HEK293 (cell line): ENCODE measurements at regions not wholly inside any gene's neighbourhood (a gene's known extent, or its start where the extent isn't known, plus 50 kb on each side); places are given as distances from the start of the nearest gene placed in this dataset.

ENCODE experiments used
- CTCF ChIA-PET: fragments of 350-600 bp; formaldehyde crosslinking; extraction: SDS; loops from one replicate; lab custom pipeline; 2021; ENCODE audit warnings: antibody characterized with exemption; lab: Yijun Ruan, JAX
- POLR2A ChIA-PET: fragments of 300-600 bp; formaldehyde crosslinking; extraction: SDS; loops from one replicate; lab custom pipeline; 2020; ENCODE audit warnings: antibody characterized with exemption, inconsistent platforms; lab: Yijun Ruan, JAX
- H3K27ac ChIP-seq: fragments of 200-500 bp; sonication (Bioruptor generic); 2 replicates; pipeline ENCODE4 v1.5.1; 2014; ENCODE audit warnings: low read depth, low read length, control low read depth, inconsistent platforms; ENCODE audit errors: extremely low read depth
- H3K36me3 ChIP-seq, 2 experiments: fragments of 200-500 bp in 1 of 2; sonication (Bioruptor generic) in 1 of 2; 1 replicate in 1 of 2; 2 replicates in 1 of 2; pipeline ENCODE4 v1.5.1; 2014 to 2017; ENCODE audit warnings: inconsistent platforms in 2 of 2, low read length in 2 of 2; ENCODE audit not compliant: control insufficient read depth in 2 of 2, insufficient read depth in 1 of 2
- H3K4me1 ChIP-seq: fragments of 200-500 bp; sonication (Bioruptor generic); 2 replicates; pipeline ENCODE4 v1.5.1; 2014; ENCODE audit warnings: mild to moderate bottlenecking, low read length, inconsistent platforms; ENCODE audit not compliant: control insufficient read depth, insufficient read depth
- H3K4me3 ChIP-seq: 2 replicates; pipeline ENCODE4 v1.5.1; 2011; ENCODE audit warnings: low read depth, mild to moderate bottlenecking, control low read depth, low read length, moderate library complexity
- H3K9me3 ChIP-seq: fragments of 200-500 bp; sonication (Bioruptor generic); 2 replicates; pipeline ENCODE4 v1.5.1; 2014; ENCODE audit warnings: low read depth, low read length, inconsistent platforms; ENCODE audit not compliant: control insufficient read depth, insufficient read depth
- GLI4 ChIP-seq: fragments of 450-650 bp; formaldehyde crosslinking; IDR thresholded peaks from 2 replicates; pipeline ENCODE4 v1.5.1; 2016; ENCODE audit warnings: missing biosample characterization, missing genetic modification characterization
- KLF1 ChIP-seq: fragments of 450-650 bp; formaldehyde crosslinking; IDR thresholded peaks from 2 replicates; pipeline ENCODE4 v1.5.1; 2016; ENCODE audit warnings: missing biosample characterization, missing genetic modification characterization
- PRDM4 ChIP-seq: fragments of 450-650 bp; formaldehyde crosslinking; IDR thresholded peaks from 2 replicates; pipeline ENCODE4 v1.5.1; 2017; ENCODE audit warnings: missing biosample characterization, missing genetic modification characterization
- SCRT1 ChIP-seq: fragments of 450-650 bp; formaldehyde crosslinking; IDR thresholded peaks from 2 replicates; pipeline ENCODE4 v1.5.1; 2016; ENCODE audit warnings: missing biosample characterization, missing genetic modification characterization, borderline replicate concordance
- TSHZ1 ChIP-seq: fragments of 450-650 bp; formaldehyde crosslinking; IDR thresholded peaks from 2 replicates; pipeline ENCODE4 v1.5.1; 2016; ENCODE audit warnings: missing biosample characterization, missing genetic modification characterization, borderline replicate concordance
- ZBTB11 ChIP-seq: fragments of 450-650 bp; formaldehyde crosslinking; conservative IDR thresholded peaks from 2 replicates; pipeline ENCODE4 v1.5.1; 2016; ENCODE audit warnings: low read depth, missing biosample characterization, missing genetic modification characterization
- ZNF114 ChIP-seq: fragments of 450-650 bp; formaldehyde crosslinking; IDR thresholded peaks from 2 replicates; pipeline ENCODE4 v1.5.0; 2017; ENCODE audit warnings: missing biosample characterization, missing genetic modification characterization
- ZNF140 ChIP-seq: fragments of 450-650 bp; formaldehyde crosslinking; IDR thresholded peaks from 2 replicates; pipeline ENCODE4 v1.5.1; 2016; ENCODE audit warnings: missing biosample characterization, missing genetic modification characterization
- ZNF169 ChIP-seq: fragments of 450-650 bp; formaldehyde crosslinking; IDR thresholded peaks from 2 replicates; pipeline ENCODE4 v1.5.1; 2016; ENCODE audit warnings: missing biosample characterization, missing genetic modification characterization
- ZNF175 ChIP-seq: fragments of 450-650 bp; formaldehyde crosslinking; IDR thresholded peaks from 2 replicates; pipeline ENCODE4 v1.5.1; 2016; ENCODE audit warnings: missing biosample characterization, missing genetic modification characterization
- ZNF18 ChIP-seq: fragments of 450-650 bp; formaldehyde crosslinking; IDR thresholded peaks from 2 replicates; pipeline ENCODE4 v1.5.1; 2016; ENCODE audit warnings: missing biosample characterization, missing genetic modification characterization
- ZNF184 ChIP-seq: fragments of 450-650 bp; IDR thresholded peaks from 2 replicates; pipeline ENCODE4 v1.5.1; 2018; ENCODE audit warnings: missing biosample characterization, mild to moderate bottlenecking, missing genetic modification characterization
- ZNF214 ChIP-seq: fragments of 450-650 bp; formaldehyde crosslinking; IDR thresholded peaks from 2 replicates; pipeline ENCODE4 v1.5.1; 2017; ENCODE audit warnings: missing biosample characterization, mild to moderate bottlenecking, missing genetic modification characterization, borderline replicate concordance
- ZNF416 ChIP-seq: fragments of 450-650 bp; formaldehyde crosslinking; IDR thresholded peaks from 2 replicates; pipeline ENCODE4 v1.5.1; 2016; ENCODE audit warnings: missing biosample characterization, missing genetic modification characterization
- ZNF449 ChIP-seq: fragments of 450-650 bp; formaldehyde crosslinking; IDR thresholded peaks from 2 replicates; pipeline ENCODE4 v1.5.1; 2017; ENCODE audit warnings: missing biosample characterization, mild to moderate bottlenecking, missing genetic modification characterization, moderate library complexity
- ZNF514 ChIP-seq: fragments of 450-650 bp; formaldehyde crosslinking; IDR thresholded peaks from 2 replicates; pipeline ENCODE4 v1.5.1; 2016; ENCODE audit warnings: missing biosample characterization, missing genetic modification characterization
- ZNF549 ChIP-seq: fragments of 450-650 bp; IDR thresholded peaks from 2 replicates; pipeline ENCODE4 v1.5.1; 2018; ENCODE audit warnings: missing biosample characterization, missing genetic modification characterization, mild to moderate bottlenecking, inconsistent platforms, moderate library complexity
- ZNF561 ChIP-seq: fragments of 450-650 bp; IDR thresholded peaks from 2 replicates; pipeline ENCODE4 v1.5.1; 2018; ENCODE audit warnings: missing biosample characterization, missing genetic modification characterization, borderline replicate concordance
- ZNF596 ChIP-seq: fragments of 450-650 bp; IDR thresholded peaks from 2 replicates; pipeline ENCODE4 v1.5.0; 2018; ENCODE audit warnings: missing biosample characterization, mild to moderate bottlenecking, missing genetic modification characterization, moderate library complexity
- ZNF792 ChIP-seq: fragments of 450-650 bp; formaldehyde crosslinking; IDR thresholded peaks from 2 replicates; pipeline ENCODE4 v1.5.1; 2016; ENCODE audit warnings: missing biosample characterization, missing genetic modification characterization
- ZSCAN16 ChIP-seq: fragments of 450-650 bp; formaldehyde crosslinking; IDR thresholded peaks from 2 replicates; pipeline ENCODE4 v1.5.1; 2016; ENCODE audit warnings: missing biosample characterization, missing genetic modification characterization
- ZSCAN4 ChIP-seq: fragments of 450-650 bp; formaldehyde crosslinking; IDR thresholded peaks from 2 replicates; pipeline ENCODE4 v1.5.1; 2017; ENCODE audit warnings: missing biosample characterization, missing genetic modification characterization
- ZXDB ChIP-seq: fragments of 450-650 bp; formaldehyde crosslinking; IDR thresholded peaks from 2 replicates; pipeline ENCODE4 v1.5.1; 2016; ENCODE audit warnings: missing biosample characterization, missing genetic modification characterization

DNA sequence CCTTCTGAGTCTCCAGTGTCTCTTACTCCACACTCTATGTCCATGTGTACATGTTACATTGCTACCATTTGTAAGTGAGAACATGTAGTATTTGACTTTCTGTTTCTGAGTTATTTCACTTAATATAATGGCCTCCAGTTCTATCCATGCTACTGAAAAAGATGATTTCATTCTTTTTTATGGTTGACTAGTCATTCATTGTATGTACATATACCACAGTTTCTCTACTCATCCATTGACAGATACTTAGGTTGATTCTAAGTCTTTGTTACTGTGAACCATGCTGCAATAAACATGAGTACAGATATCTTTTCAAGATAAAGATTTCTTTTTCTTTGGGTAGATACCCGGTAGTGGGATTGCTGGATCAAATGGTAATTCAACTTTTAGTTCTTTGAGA, 107.1 kb upstream of the CHD1 start:
- ChIA-PET CTCF (interaction anchor here (1.3 kb wide), 1 partner anchor 25 kb away, joined by 4 read pairs; no protein-coding TSS in a partner anchor), POLR2A (no interaction called here)
- no peak overlapping the region for H3K4me3 ChIP-seq
- H3K4me1 ChIP-seq, result no peaks in the 10 kb centered on the region
- TF ChIP-seq ZNF114 (tag by site-specific recombination) (no peak), KLF1 (tag by site-specific recombination) (no peak), ZNF561 (tag by site-specific recombination) (no peak), TSHZ1 (no peak), ZNF18 (tag by site-specific recombination) (no peak), PRDM4 (no peak), ZSCAN16 (tag by site-specific recombination) (no peak), GLI4 (tag by site-specific recombination) (no peak), ZNF184 (no peak), ZNF175 (tag by site-specific recombination) (no peak)
- no peak overlapping the region for H3K27ac ChIP-seq
- H3K9me3 ChIP-seq, result no peaks in the 10 kb centered on the region
- H3K36me3 ChIP-seq, result no peaks in the 10 kb centered on the region

GRCh38 chr5:99034336-99034735, 105.5 kb upstream of the CHD1 start:
- Histone ChIP-seq H3K9me3 (no peaks in the 10 kb centered on the region), H3K27ac (no peak overlapping the region), H3K36me3 (no peaks in the 10 kb centered on the region), H3K4me3 (no peak overlapping the region), H3K4me1 (no peaks in the 10 kb centered on the region)
- ChIA-PET POLR2A (no interaction called here), CTCF (interaction anchor here (0.6 to 1.6 kb wide), 2 partner anchors 17 to 134 kb away, joined by 3 read pairs; no protein-coding TSS in a partner anchor)
- TF ChIP-seq ZNF596 (tag by site-specific recombination) (no peak), ZNF169 (no peak), ZNF792 (tag by site-specific recombination) (no peak), SCRT1 (tag by site-specific recombination) (no peak), ZNF214 (tag by site-specific recombination) (no peak), ZNF549 (no peak), ZNF514 (tag by site-specific recombination) (no peak), ZNF140 (tag by site-specific recombination) (0 out of 2 replicates have a peak, but pooled peaks have one; percentile 4), ZSCAN4 (tag by site-specific recombination) (no peak), ZNF416 (no peak), ZBTB11 (tag by site-specific recombination) (no peak), ZXDB (tag by site-specific recombination) (no peak), ZNF449 (tag by site-specific recombination) (no peak)
